GM21515 (cell line): ENCODE measurements at regions not wholly inside any gene's neighbourhood (a gene's known extent, or its start where the extent isn't known, plus 50 kb on each side); places are given as distances from the start of the nearest gene placed in this dataset.
"Not testable (repeated sequence)": the region's sequence is repeated elsewhere in the genome, so short reads cannot be mapped to it uniquely, and the experiment has no call there.

Experiments used
- ATAC-seq: cut with Tn5 transposase; IDR thresholded peaks from one replicate; pipeline ENCODE4 v1.9.1; 2021; ENCODE audit not compliant: unreplicated experiment

GRCh38 chr20:53777402-53777801 is 183.8 kb upstream of the ZNF217 start:
- not testable (repeated sequence) for ATAC-seq

GRCh38 chr20:53776858-53777257 is 183.2 kb upstream of the ZNF217 start:
- ATAC-seq, result no peak

- no peak for ATAC-seq
Observed at GRCh38 chr20:53774461-53775203, 181.0 kb upstream of the ZNF217 start.

GRCh38 chr20:53773792-53774401 is 180.3 kb upstream of the ZNF217 start:
- no peak for ATAC-seq

- not testable (repeated sequence) for ATAC-seq
Observed at GRCh38 chr20:53773066-53773791, 179.6 kb upstream of the ZNF217 start.

GRCh38 chr20:53769041-53769440 is 175.4 kb upstream of the ZNF217 start:
- no peak for ATAC-seq

GRCh38 chr20:53768329-53768728 is 174.7 kb upstream of the ZNF217 start:
- ATAC-seq, result no peak

- ATAC-seq, result peak; percentile 63
Observed at GRCh38 chr20:53767206-53767930, 173.7 kb upstream of the ZNF217 start.

GRCh38 chr20:53764415-53764800 is 170.8 kb upstream of the ZNF217 start:
- no peak for ATAC-seq

- ATAC-seq, result no peak
Observed at GRCh38 chr20:53763707-53764414, 170.2 kb upstream of the ZNF217 start.

GRCh38 chr20:53762423-53762798 is 168.8 kb upstream of the ZNF217 start:
- not testable (repeated sequence) for ATAC-seq

GRCh38 chr20:53760025-53760441 is 166.4 kb upstream of the ZNF217 start:
- ATAC-seq, result peak; percentile 66

GRCh38 chr20:53757472-53757913 is 163.9 kb upstream of the ZNF217 start:
- ATAC-seq, result no peak

- no peak for ATAC-seq
Observed at GRCh38 chr20:53755733-53756531, 162.3 kb upstream of the ZNF217 start.

- no peak for ATAC-seq
Observed at GRCh38 chr20:53753880-53754459, 160.3 kb upstream of the ZNF217 start.

- no peak for ATAC-seq
Observed at GRCh38 chr20:53752971-53753879, 159.6 kb upstream of the ZNF217 start.

GRCh38 chr20:53752583-53752970 is 158.9 kb upstream of the ZNF217 start:
- ATAC-seq, result no peak

- no peak for ATAC-seq
Observed at GRCh38 chr20:53751620-53752318, 158.1 kb upstream of the ZNF217 start.
